ENCODE measurements at regions not wholly inside any gene's neighbourhood (a gene's known extent, or its start where the extent isn't known, plus 50 kb on each side); places are given as distances from the start of the nearest gene placed in this dataset.

DNA sequence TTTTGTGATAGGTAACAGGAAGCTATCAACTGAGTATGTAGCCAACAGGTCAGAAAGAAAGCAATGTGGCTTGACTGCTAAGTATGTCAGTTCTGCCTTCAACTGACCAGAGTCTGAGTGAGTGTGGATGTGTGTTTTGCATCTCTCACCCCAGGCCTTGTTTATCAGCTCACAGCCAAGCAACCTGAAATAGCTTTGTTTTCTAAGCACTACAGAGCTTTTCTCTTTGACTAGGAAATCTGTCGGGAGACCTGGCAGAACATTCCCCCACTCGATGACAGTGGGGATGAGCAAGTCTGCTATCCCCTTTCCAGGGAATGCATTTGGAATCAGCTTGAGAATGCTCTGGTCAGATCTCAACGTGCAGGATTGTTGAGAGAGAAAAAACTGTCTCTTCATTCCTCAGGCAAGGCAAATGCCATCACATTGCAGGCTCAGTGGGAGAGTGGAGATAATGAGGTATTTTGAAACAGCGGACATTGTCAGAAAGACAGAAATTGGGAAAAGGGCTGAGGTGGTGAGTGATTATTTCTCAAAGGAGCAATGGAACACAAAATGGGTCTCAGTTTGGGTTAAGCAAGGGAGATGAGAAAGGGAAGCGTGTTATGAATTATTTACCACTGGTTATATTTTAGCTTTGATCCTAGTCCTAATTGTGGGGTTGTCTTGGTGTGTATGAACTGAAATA lies 233.8 kb upstream of the PIK3C3 start:
- no peaks in the 10 kb centered on the region for H3K36me3 ChIP-seq (ENCODE audit: insufficient read depth, low read length)
- H4K20me1 ChIP-seq (ENCODE audit: insufficient read depth, low read length), result no peaks in the 10 kb centered on the region
- Mint-ChIP-seq H3K4me1 (ENCODE audit: low read depth, unreplicated experiment) (peaks cover 4% of the 10 kb centered on the region), H3K27me3 (ENCODE audit: low read depth, unreplicated experiment) (no peaks in the 10 kb centered on the region), H3K9me3 (ENCODE audit: unreplicated experiment) (no peaks in the 10 kb centered on the region), H3K27ac (ENCODE audit: unreplicated experiment) (no peak overlapping the region), H3K4me3 (ENCODE audit: unreplicated experiment) (no peak overlapping the region), H3K36me3 (ENCODE audit: low read depth, unreplicated experiment) (no peaks in the 10 kb centered on the region)
- FAIRE-seq (no peak), DNase-seq (ENCODE audit: low read depth) (no peak)
- H3K4me1 ChIP-seq (ENCODE audit: insufficient read depth, low read length), result no peaks in the 10 kb centered on the region
- H2AFZ ChIP-seq (ENCODE audit: low read depth, low read length), result no peak overlapping the region
- no peak for TF ChIP-seq EZH2 (IDR thresholded peaks at IDR 0.05; ENCODE audit: insufficient read depth, low read length)
- TF ChIP-seq, protein P1, sequence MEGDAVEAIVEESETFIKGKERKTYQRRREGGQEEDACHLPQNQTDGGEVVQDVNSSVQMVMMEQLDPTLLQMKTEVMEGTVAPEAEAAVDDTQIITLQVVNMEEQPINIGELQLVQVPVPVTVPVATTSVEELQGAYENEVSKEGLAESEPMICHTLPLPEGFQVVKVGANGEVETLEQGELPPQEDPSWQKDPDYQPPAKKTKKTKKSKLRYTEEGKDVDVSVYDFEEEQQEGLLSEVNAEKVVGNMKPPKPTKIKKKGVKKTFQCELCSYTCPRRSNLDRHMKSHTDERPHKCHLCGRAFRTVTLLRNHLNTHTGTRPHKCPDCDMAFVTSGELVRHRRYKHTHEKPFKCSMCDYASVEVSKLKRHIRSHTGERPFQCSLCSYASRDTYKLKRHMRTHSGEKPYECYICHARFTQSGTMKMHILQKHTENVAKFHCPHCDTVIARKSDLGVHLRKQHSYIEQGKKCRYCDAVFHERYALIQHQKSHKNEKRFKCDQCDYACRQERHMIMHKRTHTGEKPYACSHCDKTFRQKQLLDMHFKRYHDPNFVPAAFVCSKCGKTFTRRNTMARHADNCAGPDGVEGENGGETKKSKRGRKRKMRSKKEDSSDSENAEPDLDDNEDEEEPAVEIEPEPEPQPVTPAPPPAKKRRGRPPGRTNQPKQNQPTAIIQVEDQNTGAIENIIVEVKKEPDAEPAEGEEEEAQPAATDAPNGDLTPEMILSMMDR (IDR thresholded peaks at IDR 0.05; ENCODE audit: insufficient read depth, low read depth, low read length), result no peak
- no peak overlapping the region for H3K4me3 ChIP-seq (ENCODE audit: insufficient read depth, low read depth, low read length)
- no peak overlapping the region for H3K9ac ChIP-seq (ENCODE audit: low read length)
- no peaks in the 10 kb centered on the region for H3K79me2 ChIP-seq (ENCODE audit: insufficient read depth, low read length)
- no peaks in the 10 kb centered on the region for H3K27me3 ChIP-seq (ENCODE audit: insufficient read depth, low read length)
- H3K9me3 ChIP-seq (ENCODE audit: insufficient read depth, low read depth, low read length), result no peaks in the 10 kb centered on the region
- H3K27ac ChIP-seq (ENCODE audit: low read depth, low read length), result no peak overlapping the region
- no peak overlapping the region for H3K4me2 ChIP-seq (ENCODE audit: low read length)

DNA sequence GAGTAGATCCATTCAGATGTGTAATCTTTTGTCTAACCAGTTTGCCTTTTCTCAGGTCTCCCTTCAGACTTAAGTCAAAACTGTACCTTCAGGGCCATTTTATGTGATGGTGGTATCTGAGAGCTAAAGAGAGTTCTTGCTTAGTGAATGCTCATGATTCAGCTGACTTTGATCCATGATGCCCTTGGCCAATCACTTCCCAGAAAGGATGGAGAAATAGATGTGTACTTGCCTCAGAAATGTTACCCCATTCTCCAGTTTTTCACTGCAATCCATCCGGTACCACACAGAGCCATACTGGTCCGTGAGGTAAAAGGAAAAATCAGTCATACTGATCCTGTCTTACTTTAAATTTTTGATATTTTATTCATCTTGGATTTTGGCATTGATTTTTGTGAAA lies 234.8 kb upstream of the PIK3C3 start:
- H3K4me1 Mint-ChIP-seq (ENCODE audit: low read depth, unreplicated experiment), result peaks cover 4% of the 10 kb centered on the region
- TF ChIP-seq, protein P1 (IDR thresholded peaks at IDR 0.05; ENCODE audit: insufficient read depth, low read depth, low read length), result no peak
- TF ChIP-seq EZH2 (IDR thresholded peaks at IDR 0.05; ENCODE audit: insufficient read depth, low read length), result no peak
- no peak overlapping the region for H3K27ac Mint-ChIP-seq (ENCODE audit: unreplicated experiment)
- H3K9me3 Mint-ChIP-seq (ENCODE audit: unreplicated experiment), result no peaks in the 10 kb centered on the region
- no peaks in the 10 kb centered on the region for H3K27me3 ChIP-seq (ENCODE audit: insufficient read depth, low read length)
- H3K27ac ChIP-seq (ENCODE audit: low read depth, low read length), result no peak overlapping the region
- no peaks in the 10 kb centered on the region for H3K36me3 Mint-ChIP-seq (ENCODE audit: low read depth, unreplicated experiment)
- H3K27me3 Mint-ChIP-seq (ENCODE audit: low read depth, unreplicated experiment), result no peaks in the 10 kb centered on the region
- no peaks in the 10 kb centered on the region for H3K9me3 ChIP-seq (ENCODE audit: insufficient read depth, low read depth, low read length)
- no peak overlapping the region for H3K4me3 Mint-ChIP-seq (ENCODE audit: unreplicated experiment)
- no peak for FAIRE-seq
- no peaks in the 10 kb centered on the region for H3K79me2 ChIP-seq (ENCODE audit: insufficient read depth, low read length)
- no peak overlapping the region for H3K4me2 ChIP-seq (ENCODE audit: low read length)
- DNase-seq (ENCODE audit: low read depth), result no peak
- H4K20me1 ChIP-seq (ENCODE audit: insufficient read depth, low read length), result no peaks in the 10 kb centered on the region
- no peaks in the 10 kb centered on the region for H3K4me1 ChIP-seq (ENCODE audit: insufficient read depth, low read length)
- no peaks in the 10 kb centered on the region for H3K36me3 ChIP-seq (ENCODE audit: insufficient read depth, low read length)
- no peak overlapping the region for H2AFZ ChIP-seq (ENCODE audit: low read depth, low read length)
- no peak overlapping the region for H3K9ac ChIP-seq (ENCODE audit: low read length)
- H3K4me3 ChIP-seq (ENCODE audit: insufficient read depth, low read depth, low read length), result no peak overlapping the region

DNA sequence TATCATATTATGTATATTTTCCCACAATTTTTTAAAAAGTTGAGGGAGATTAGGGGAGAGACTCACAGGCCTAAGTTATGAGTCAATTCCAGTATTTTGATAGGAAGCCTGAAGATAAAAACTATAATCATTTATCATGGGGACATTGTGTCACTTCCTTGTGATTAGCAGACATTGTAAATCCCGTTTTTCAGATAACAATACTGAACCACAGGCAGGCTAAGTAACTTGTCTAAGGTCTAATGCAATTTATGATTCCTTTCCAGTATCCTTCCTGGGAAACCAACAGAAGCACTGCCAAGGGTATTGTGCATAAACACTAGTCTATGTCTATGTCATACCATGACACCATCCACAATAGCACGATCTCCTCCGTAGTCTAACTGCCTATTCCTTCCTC lies 235.2 kb upstream of the PIK3C3 start:
- TF ChIP-seq, protein P1 (IDR thresholded peaks at IDR 0.05; ENCODE audit: insufficient read depth, low read depth, low read length), result no peak
- no peak for TF ChIP-seq EZH2 (IDR thresholded peaks at IDR 0.05; ENCODE audit: insufficient read depth, low read length)
- H3K36me3 Mint-ChIP-seq (ENCODE audit: low read depth, unreplicated experiment), result no peaks in the 10 kb centered on the region
- H3K9me3 Mint-ChIP-seq (ENCODE audit: unreplicated experiment), result no peaks in the 10 kb centered on the region
- H4K20me1 ChIP-seq (ENCODE audit: insufficient read depth, low read length), result no peaks in the 10 kb centered on the region
- no peak overlapping the region for H3K27ac Mint-ChIP-seq (ENCODE audit: unreplicated experiment)
- no peaks in the 10 kb centered on the region for H3K4me1 ChIP-seq (ENCODE audit: insufficient read depth, low read length)
- DNase-seq (ENCODE audit: low read depth) (peak; percentile 69), FAIRE-seq (no peak)
- peaks cover 4% of the 10 kb centered on the region for H3K4me1 Mint-ChIP-seq (ENCODE audit: low read depth, unreplicated experiment)
- no peak overlapping the region for H3K9ac ChIP-seq (ENCODE audit: low read length)
- H3K4me3 Mint-ChIP-seq (ENCODE audit: unreplicated experiment), result no peak overlapping the region
- no peaks in the 10 kb centered on the region for H3K9me3 ChIP-seq (ENCODE audit: insufficient read depth, low read depth, low read length)
- H2AFZ ChIP-seq (ENCODE audit: low read depth, low read length), result no peak overlapping the region
- no peak overlapping the region for H3K4me3 ChIP-seq (ENCODE audit: insufficient read depth, low read depth, low read length)
- H3K27me3 ChIP-seq (ENCODE audit: insufficient read depth, low read length), result no peaks in the 10 kb centered on the region
- no peaks in the 10 kb centered on the region for H3K36me3 ChIP-seq (ENCODE audit: insufficient read depth, low read length)
- H3K27ac ChIP-seq (ENCODE audit: low read depth, low read length), result no peak overlapping the region
- no peaks in the 10 kb centered on the region for H3K27me3 Mint-ChIP-seq (ENCODE audit: low read depth, unreplicated experiment)
- no peak overlapping the region for H3K4me2 ChIP-seq (ENCODE audit: low read length)
- H3K79me2 ChIP-seq (ENCODE audit: insufficient read depth, low read length), result no peaks in the 10 kb centered on the region
